ENCODE measurements at regions not wholly inside any gene's neighbourhood (a gene's known extent, or its start where the extent isn't known, plus 50 kb on each side); places are given as distances from the start of the nearest gene placed in this dataset.

DNA sequence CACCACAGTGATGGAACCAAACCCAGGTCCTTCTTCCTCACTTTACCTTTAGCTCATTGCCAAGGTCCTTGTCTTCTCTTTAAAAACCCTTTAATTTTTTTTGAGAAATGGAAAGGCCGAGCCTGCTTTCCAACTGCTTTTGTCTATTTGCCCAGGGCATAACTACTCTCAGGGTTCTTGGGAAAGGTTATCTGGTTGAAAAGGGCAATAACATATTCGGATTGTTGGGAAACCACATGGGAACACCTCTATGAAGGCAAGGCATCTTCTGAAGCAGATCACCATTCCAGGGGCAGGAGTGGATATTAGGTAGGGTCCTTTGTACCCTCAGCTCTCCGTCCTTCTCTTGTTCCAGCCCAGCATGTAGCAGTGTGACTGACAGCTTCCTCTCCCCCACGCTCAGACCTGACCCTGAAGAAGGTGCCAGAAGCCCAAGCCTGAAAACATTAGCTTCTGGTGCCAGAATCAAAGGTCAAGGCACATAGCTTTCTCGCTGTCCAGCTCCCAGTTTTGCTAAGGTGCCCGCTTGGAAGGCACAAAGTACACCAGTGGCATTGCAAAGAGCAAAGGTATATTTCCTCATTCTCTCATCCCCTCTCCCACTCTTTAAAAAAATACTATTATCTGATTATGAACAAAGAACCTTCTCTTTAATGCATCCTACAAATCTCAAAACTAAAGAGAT, 123.2 kb upstream of the LINC00305 start:
- H3K4me3 ChIP-seq (ENCODE audit: low read depth, low read length) = no peak overlapping the region
- TF ChIP-seq, protein P1, sequence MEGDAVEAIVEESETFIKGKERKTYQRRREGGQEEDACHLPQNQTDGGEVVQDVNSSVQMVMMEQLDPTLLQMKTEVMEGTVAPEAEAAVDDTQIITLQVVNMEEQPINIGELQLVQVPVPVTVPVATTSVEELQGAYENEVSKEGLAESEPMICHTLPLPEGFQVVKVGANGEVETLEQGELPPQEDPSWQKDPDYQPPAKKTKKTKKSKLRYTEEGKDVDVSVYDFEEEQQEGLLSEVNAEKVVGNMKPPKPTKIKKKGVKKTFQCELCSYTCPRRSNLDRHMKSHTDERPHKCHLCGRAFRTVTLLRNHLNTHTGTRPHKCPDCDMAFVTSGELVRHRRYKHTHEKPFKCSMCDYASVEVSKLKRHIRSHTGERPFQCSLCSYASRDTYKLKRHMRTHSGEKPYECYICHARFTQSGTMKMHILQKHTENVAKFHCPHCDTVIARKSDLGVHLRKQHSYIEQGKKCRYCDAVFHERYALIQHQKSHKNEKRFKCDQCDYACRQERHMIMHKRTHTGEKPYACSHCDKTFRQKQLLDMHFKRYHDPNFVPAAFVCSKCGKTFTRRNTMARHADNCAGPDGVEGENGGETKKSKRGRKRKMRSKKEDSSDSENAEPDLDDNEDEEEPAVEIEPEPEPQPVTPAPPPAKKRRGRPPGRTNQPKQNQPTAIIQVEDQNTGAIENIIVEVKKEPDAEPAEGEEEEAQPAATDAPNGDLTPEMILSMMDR (IDR thresholded peaks at IDR 0.05; ENCODE audit: borderline replicate concordance, insufficient read depth, low read depth, low read length) = no peak

DNA sequence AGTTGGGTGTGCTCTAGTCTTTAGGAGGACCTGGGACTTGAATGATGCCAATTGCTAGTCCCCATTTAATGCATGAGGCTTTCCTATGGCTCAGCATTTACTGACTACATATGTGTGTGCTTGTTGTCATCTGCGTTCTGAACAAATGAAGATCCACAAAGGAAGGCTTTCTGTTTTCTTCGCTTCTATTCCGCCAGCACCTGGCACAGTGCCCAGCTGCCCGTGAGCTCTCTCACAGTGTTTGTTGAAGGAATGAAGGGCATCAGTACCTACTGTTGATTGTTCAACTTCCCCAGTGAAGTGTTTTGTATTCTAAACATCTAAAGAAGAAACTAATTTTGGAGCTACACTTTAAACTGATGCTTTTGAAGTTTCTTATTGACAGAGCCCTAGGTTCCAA, 122.4 kb upstream of the LINC00305 start:
- no peak overlapping the region for H3K4me3 ChIP-seq (ENCODE audit: low read depth, low read length)
- TF ChIP-seq, protein P1 (IDR thresholded peaks at IDR 0.05; ENCODE audit: borderline replicate concordance, insufficient read depth, low read depth, low read length) = no peak

DNA sequence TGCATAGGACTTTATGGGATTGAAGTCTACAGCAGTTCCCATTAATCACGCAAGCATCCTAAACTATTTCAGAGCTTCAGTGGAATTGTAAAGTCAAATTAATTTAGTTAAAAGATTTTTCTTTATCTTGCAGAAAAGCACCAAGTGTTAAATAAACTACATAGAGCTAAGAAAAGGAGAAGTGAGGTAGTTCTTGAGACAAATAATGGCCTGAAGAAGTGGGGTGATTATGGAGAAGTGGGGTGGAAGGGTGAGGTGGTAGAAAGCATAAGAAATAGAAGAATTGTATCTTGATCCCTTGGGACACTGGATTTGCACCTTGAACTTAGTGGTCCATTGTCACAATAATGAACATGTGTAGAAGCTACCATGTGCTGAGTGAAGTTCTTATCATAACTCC, 121.7 kb upstream of the LINC00305 start:
- no peak overlapping the region for H3K4me3 ChIP-seq (ENCODE audit: low read depth, low read length)

DNA sequence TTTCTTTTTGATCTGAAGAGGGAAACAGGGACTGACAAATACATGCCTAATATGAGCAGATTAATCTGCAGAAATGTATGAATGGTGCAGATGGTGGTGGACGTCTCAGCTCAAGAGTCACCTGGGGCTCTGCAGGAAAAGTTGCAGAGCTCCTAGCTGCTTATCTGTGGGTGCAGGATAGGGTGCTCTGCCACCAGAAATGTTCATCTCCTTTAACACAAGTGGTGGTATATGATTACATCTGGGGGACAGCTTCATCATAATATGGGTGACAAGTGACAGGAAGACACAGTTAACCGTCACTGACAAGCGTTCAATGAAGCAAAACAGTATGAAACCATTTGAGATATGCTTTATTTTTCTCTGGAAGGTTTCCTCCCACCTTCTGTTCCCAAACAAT, 121.2 kb upstream of the LINC00305 start:
- TF ChIP-seq, protein P1 (IDR thresholded peaks at IDR 0.05; ENCODE audit: borderline replicate concordance, insufficient read depth, low read depth, low read length) = no peak

More for the DNA sequence above, 121.7 kb upstream of the LINC00305 start:
- TF ChIP-seq, protein P1 (IDR thresholded peaks at IDR 0.05; ENCODE audit: borderline replicate concordance, insufficient read depth, low read depth, low read length) = no peak

DNA sequence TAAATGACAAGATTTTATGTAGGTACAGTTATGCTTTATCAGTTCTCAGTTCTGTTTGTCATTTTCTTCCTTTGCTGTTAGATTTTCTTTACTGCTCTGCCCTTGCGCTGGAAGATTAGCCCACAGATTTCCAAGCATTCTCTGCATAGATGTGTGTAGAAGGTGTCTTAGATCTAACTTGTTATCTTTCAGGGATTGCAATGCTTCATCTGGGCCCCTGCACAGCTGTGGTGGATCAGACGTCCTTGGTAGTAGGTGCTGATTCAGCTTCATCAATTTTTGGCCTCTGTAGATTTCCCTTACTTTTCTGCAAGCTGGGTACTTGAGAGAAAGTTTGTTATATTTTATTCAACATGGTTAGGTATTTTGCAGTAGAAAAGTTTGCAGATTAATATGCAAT, 115.3 kb upstream of the LINC00305 start:
- H3K4me3 ChIP-seq (ENCODE audit: low read depth, low read length) = no peak overlapping the region
- TF ChIP-seq, protein P1 (IDR thresholded peaks at IDR 0.05; ENCODE audit: borderline replicate concordance, insufficient read depth, low read depth, low read length) = no peak

More for the DNA sequence above, 121.2 kb upstream of the LINC00305 start:
- H3K4me3 ChIP-seq (ENCODE audit: low read depth, low read length) = no peak overlapping the region

DNA sequence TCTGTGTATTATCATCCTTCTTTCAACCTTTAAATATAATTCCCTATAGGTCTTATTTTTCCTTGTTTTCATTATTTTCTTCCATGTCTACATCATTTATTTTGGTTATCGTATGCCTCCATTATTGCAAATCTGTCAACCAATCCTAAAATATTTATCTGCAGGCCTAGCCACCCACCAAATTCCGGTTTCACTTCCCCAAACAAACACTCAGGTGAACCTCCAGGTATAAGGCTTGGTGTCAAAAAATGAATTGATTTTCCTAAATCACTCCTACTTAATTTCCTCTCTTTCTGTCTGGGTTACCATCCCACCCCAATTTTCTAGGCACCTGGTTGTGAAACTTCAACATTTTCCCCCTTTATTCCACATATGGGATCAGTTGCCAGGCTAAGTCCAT, 111.9 kb upstream of the LINC00305 start:
- TF ChIP-seq, protein P1 (IDR thresholded peaks at IDR 0.05; ENCODE audit: borderline replicate concordance, insufficient read depth, low read depth, low read length) = no peak
- H3K4me3 ChIP-seq (ENCODE audit: low read depth, low read length) = no peak overlapping the region

DNA sequence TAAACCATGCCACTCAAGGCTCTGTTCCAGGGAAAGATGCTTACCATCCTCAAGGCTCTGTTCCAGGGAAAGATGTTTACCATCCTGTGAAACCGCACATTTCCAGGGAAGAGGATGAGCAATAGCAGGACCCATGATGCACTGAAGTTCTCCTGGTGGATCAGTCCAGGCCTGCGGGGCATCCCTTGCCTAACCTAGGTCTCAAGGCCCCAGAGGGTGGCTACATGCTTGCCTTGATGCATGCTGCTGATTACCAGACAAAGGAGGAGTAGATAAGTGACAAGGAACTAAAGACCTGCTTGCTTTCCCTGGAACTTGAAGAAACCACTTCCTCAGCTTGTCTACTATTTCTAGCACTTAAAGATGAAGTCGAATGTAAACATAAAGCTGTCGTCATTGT, 111.0 kb upstream of the LINC00305 start:
- no peak overlapping the region for H3K4me3 ChIP-seq (ENCODE audit: low read depth, low read length)
- TF ChIP-seq, protein P1 (IDR thresholded peaks at IDR 0.05; ENCODE audit: borderline replicate concordance, insufficient read depth, low read depth, low read length) = no peak

Measured in GM12875 (cell line).